GM23248 (cell line): ENCODE measurements at regions not wholly inside any gene's neighbourhood (a gene's known extent, or its start where the extent isn't known, plus 50 kb on each side); places are given as distances from the start of the nearest gene placed in this dataset.

Experiments
- EZH2 ChIP-seq: fragments of 200-600 bp; sonication (generic); IDR thresholded peaks from 2 replicates; pipeline ENCODE4 v1.6.1; 2018; ENCODE audit warnings: antibody characterized with exemption, mild to moderate bottlenecking; ENCODE audit not compliant: insufficient read depth, poor library complexity, severe bottlenecking
- EZH2phosphoT487 ChIP-seq: fragments of 200-600 bp; sonication (generic); IDR thresholded peaks from 2 replicates; pipeline ENCODE4 v1.6.1; 2018; ENCODE audit warnings: antibody characterized with exemption, moderate library complexity, mild to moderate bottlenecking, low read depth; ENCODE audit not compliant: insufficient read depth

DNA sequence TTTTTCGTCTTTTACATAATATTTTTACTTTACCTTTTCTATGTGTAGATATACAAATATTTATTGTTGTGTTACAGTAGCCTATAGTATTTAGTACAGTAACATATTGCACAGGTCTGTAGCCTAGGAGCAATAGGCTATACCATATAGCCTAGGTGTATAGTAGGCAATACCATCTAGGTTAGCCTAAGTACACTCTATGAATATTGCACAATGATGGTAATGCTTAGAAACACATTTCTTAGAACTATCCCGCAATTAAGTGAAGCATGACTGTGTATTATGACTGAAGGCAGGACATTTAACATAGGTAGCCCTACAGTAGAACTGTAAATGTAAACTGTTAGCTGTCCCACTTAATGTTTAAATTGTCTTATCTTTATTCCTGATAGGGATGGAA lies 964.3 kb downstream of the SLITRK1 start:
- TF ChIP-seq EZH2 (no peak), EZH2phosphoT487 (no peak)
